Sigmoid colon (tissue), 4 donors: ENCODE measurements at regions not wholly inside any gene's neighbourhood (a gene's known extent, or its start where the extent isn't known, plus 50 kb on each side); places are given as distances from the start of the nearest gene placed in this dataset.

Experiments used
- CTCF ChIP-seq, 4 experiments: fragments of 450-650 bp in 3 of 4; fragments of 200-600 bp in 1 of 4; IDR thresholded peaks; one replicate each; pipeline ENCODE4 v1.5.1; 2016 to 2019; ENCODE audit warnings: antibody characterized with exemption in 4 of 4, mild to moderate bottlenecking in 3 of 4, moderate library complexity in 2 of 4
- EP300 ChIP-seq, 4 donors: sonication (generic); formaldehyde crosslinking; IDR thresholded peaks; one replicate each; pipeline ENCODE4 v1.6.1; 2017; ENCODE audit warnings: antibody characterized with exemption in 4 of 4
- POLR2A ChIP-seq, 2 donors: fragments of 450-650 bp; IDR thresholded peaks; one replicate each; pipeline ENCODE4 v1.6.1; 2016; ENCODE audit warnings: antibody characterized with exemption in 2 of 2, mild to moderate bottlenecking in 2 of 2, moderate library complexity in 2 of 2
- POLR2AphosphoS5 ChIP-seq, 4 donors: sonication (generic); formaldehyde crosslinking; IDR thresholded peaks; one replicate each; pipeline ENCODE4 v1.6.1; 2017; ENCODE audit warnings: antibody characterized with exemption in 4 of 4

- TF ChIP-seq CTCF (IDR thresholded peaks at IDR 0.05) = no peak
- no peak for TF ChIP-seq POLR2A (IDR thresholded peaks at IDR 0.05)
- TF ChIP-seq POLR2AphosphoS5 (IDR thresholded peaks at IDR 0.05) = no peak
- no peak for TF ChIP-seq EP300 (IDR thresholded peaks at IDR 0.05)
Observed at GRCh38 chr4:45033676-45034419, 307.5 kb upstream of the GNPDA2 start.
